Neural cell (in vitro differentiated cells): ENCODE measurements at regions not wholly inside any gene's neighbourhood (a gene's known extent, or its start where the extent isn't known, plus 50 kb on each side); places are given as distances from the start of the nearest gene placed in this dataset.

ENCODE experiments used
- CTCF ChIP-seq: fragments of 450-650 bp; IDR thresholded peaks from 2 replicates; pipeline ENCODE4 v1.5.1; 2014; ENCODE audit warnings: antibody characterized with exemption, mild to moderate bottlenecking, moderate library complexity; ENCODE audit not compliant: poor library complexity, severe bottlenecking
- EP300 ChIP-seq: fragments of 450-650 bp; conservative IDR thresholded peaks from 2 replicates; pipeline ENCODE4 v1.6.1; 2014; ENCODE audit warnings: antibody characterized with exemption, mild to moderate bottlenecking, moderate library complexity; ENCODE audit not compliant: poor library complexity, severe bottlenecking
- EZH2 ChIP-seq: fragments of 200-600, 300-800 bp; shearing (Covaris generic), sonication (generic); IDR thresholded peaks from 2 replicates; pipeline ENCODE4 v1.6.1; 2014; ENCODE audit warnings: antibody characterized with exemption, low read length, borderline replicate concordance, mild to moderate bottlenecking; ENCODE audit not compliant: insufficient read depth, poor library complexity, severe bottlenecking
- POLR2AphosphoS5 ChIP-seq: IDR thresholded peaks from 2 replicates; pipeline ENCODE4 v1.6.1; 2012
- REST ChIP-seq: IDR thresholded peaks from 2 replicates; pipeline ENCODE4 v1.6.1; 2012; ENCODE audit warnings: borderline replicate concordance
- SMC3 ChIP-seq: fragments of 450-650 bp; conservative IDR thresholded peaks from 2 replicates; pipeline ENCODE4 v1.6.1; 2014; ENCODE audit warnings: antibody characterized with exemption, mild to moderate bottlenecking, moderate library complexity; ENCODE audit not compliant: poor library complexity
- TAF1 ChIP-seq: IDR thresholded peaks from 2 replicates; pipeline ENCODE4 v1.6.1; 2012; ENCODE audit warnings: low read depth

- no peak for TF ChIP-seq EZH2
- no peak for TF ChIP-seq EP300
- TF ChIP-seq POLR2AphosphoS5 = no peak
- no peak for TF ChIP-seq CTCF
- no peak for TF ChIP-seq SMC3
- no peak for TF ChIP-seq TAF1
- TF ChIP-seq REST = no peak
Observed at GRCh38 chr2:13103778-13104493, 387.2 kb downstream of the TRIB2 start.
